ENCODE measurements at regions not wholly inside any gene's neighbourhood (a gene's known extent, or its start where the extent isn't known, plus 50 kb on each side); places are given as distances from the start of the nearest gene placed in this dataset.
"Not testable (repeated sequence)": the region's sequence is repeated elsewhere in the genome, so short reads cannot be mapped to it uniquely, and the experiment has no call there.

- no peak for DNase-seq
Observed at GRCh38 chr11:87628026-87628580, 547.1 kb downstream of the RAB38 start.

- DNase-seq: not testable (repeated sequence)
Observed at GRCh38 chr11:87623531-87624365, 551.5 kb downstream of the RAB38 start.

- no peak for DNase-seq
Observed at GRCh38 chr11:87616511-87616910, 558.7 kb downstream of the RAB38 start.

- DNase-seq: no peak
Observed at GRCh38 chr11:87604350-87604749, 566.6 kb downstream of the TMEM135 start.

- DNase-seq: no peak
Observed at GRCh38 chr11:87603887-87604286, 566.2 kb downstream of the TMEM135 start.

- DNase-seq: no peak
Observed at GRCh38 chr11:87602776-87603175, 565.0 kb downstream of the TMEM135 start.

- DNase-seq: no peak
Observed at GRCh38 chr11:87600938-87601337, 563.2 kb downstream of the TMEM135 start.

GRCh38 chr11:87597725-87598124, 560.0 kb downstream of the TMEM135 start:
- no peak for DNase-seq

- DNase-seq: no peak
Observed at GRCh38 chr11:87596176-87596575, 558.4 kb downstream of the TMEM135 start.

GRCh38 chr11:87589082-87589481, 551.3 kb downstream of the TMEM135 start:
- DNase-seq: no peak

GRCh38 chr11:87585613-87586012, 547.9 kb downstream of the TMEM135 start:
- DNase-seq: not testable (repeated sequence)

- no peak for DNase-seq
Observed at GRCh38 chr11:87583931-87584330, 546.2 kb downstream of the TMEM135 start.

- no peak for DNase-seq
Observed at GRCh38 chr11:87575088-87575487, 537.4 kb downstream of the TMEM135 start.

- no peak for DNase-seq
Observed at GRCh38 chr11:87574193-87574592, 536.5 kb downstream of the TMEM135 start.

- DNase-seq: no peak
Observed at GRCh38 chr11:87573708-87574107, 536.0 kb downstream of the TMEM135 start.

GRCh38 chr11:87572881-87573280, 535.1 kb downstream of the TMEM135 start:
- DNase-seq: no peak

- no peak for DNase-seq
Observed at GRCh38 chr11:87560352-87560751, 522.6 kb downstream of the TMEM135 start.

GRCh38 chr11:87559852-87560251, 522.1 kb downstream of the TMEM135 start:
- not testable (repeated sequence) for DNase-seq

- no peak for DNase-seq
Observed at GRCh38 chr11:87555101-87555500, 517.4 kb downstream of the TMEM135 start.

- DNase-seq: no peak
Observed at GRCh38 chr11:87548797-87549196, 511.1 kb downstream of the TMEM135 start.

GRCh38 chr11:87545858-87546257, 508.1 kb downstream of the TMEM135 start:
- DNase-seq: no peak

- DNase-seq: no peak
Observed at GRCh38 chr11:87539596-87539995, 501.9 kb downstream of the TMEM135 start.

GRCh38 chr11:87536565-87536964, 498.8 kb downstream of the TMEM135 start:
- DNase-seq: no peak

GRCh38 chr11:87536016-87536415, 498.3 kb downstream of the TMEM135 start:
- DNase-seq: no peak

GRCh38 chr11:87535513-87535912, 497.8 kb downstream of the TMEM135 start:
- no peak for DNase-seq

Measured in stimulated activated CD4-positive, alpha-beta T cell treated with anti-CD3 and anti-CD28 coated beads, Interleukin-4, amount 100 ng/mL, for 1 hour (primary cell).